Nephron (organoid): ENCODE measurements at regions not wholly inside any gene's neighbourhood (a gene's known extent, or its start where the extent isn't known, plus 50 kb on each side); places are given as distances from the start of the nearest gene placed in this dataset.

Source experiments
- H3K27ac Mint-ChIP-seq, 3 experiments: 2 replicates each; pipeline ENCODE4 v1.8.0; 2020; ENCODE audit warnings: mixed read lengths in 3 of 3, mild to moderate bottlenecking in 2 of 3, moderate library complexity in 1 of 3
- H3K27me3 Mint-ChIP-seq: 2 replicates; pipeline ENCODE4 v1.8.0; 2021; ENCODE audit warnings: low read depth, mild to moderate bottlenecking, moderate library complexity, mixed read lengths
- H3K36me3 Mint-ChIP-seq: 2 replicates; pipeline ENCODE4 v1.8.0; 2020; ENCODE audit warnings: low read depth, mixed read lengths
- H3K4me1 Mint-ChIP-seq: 2 replicates; pipeline ENCODE4 v1.8.0; 2020; ENCODE audit warnings: mixed read lengths
- H3K4me3 Mint-ChIP-seq, 3 experiments: 2 replicates each; pipeline ENCODE4 v1.8.0; 2020; ENCODE audit warnings: mild to moderate bottlenecking in 3 of 3, mixed read lengths in 3 of 3, moderate library complexity in 2 of 3
- H3K9me3 Mint-ChIP-seq: 2 replicates; pipeline ENCODE4 v1.8.0; 2020; ENCODE audit warnings: mixed read lengths
- TF ChIP-seq, protein P1 (sequence below), 3 experiments: fragments of 200-600 bp; sonication (generic); IDR thresholded peaks; one replicate each; pipeline ENCODE4 v1.5.0; 2021; ENCODE audit warnings: antibody characterized with exemption in 3 of 3; ENCODE audit not compliant: unreplicated experiment in 3 of 3

DNA sequence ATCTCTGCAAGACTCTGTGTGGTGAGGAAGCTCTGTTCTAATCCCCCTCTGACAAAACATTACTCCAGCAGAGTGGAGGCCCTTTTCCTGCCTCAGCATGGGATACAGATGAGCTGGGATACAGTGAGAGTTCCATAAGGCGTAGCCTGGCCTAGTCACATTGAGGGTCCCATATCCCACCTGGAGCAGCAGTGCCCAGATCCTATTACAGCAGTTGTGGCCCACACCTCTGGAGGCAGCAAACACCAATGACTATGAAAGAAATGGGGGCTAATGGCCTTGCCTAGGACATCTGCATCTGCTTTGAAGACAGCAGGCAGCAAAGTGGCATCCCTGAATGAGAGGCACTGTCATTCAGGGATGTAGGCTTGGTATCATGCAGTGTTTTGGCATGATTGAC is 534.5 kb downstream of the TDRD15 start:
- Mint-ChIP-seq H3K4me3 (no peak overlapping the region), H3K9me3 (no peaks in the 10 kb centered on the region), H3K36me3 (no peaks in the 10 kb centered on the region), H3K27ac (no peak overlapping the region), H3K27me3 (no peaks in the 10 kb centered on the region), H3K4me1 (peaks cover 17% of the 10 kb centered on the region)
- TF ChIP-seq, protein P1, sequence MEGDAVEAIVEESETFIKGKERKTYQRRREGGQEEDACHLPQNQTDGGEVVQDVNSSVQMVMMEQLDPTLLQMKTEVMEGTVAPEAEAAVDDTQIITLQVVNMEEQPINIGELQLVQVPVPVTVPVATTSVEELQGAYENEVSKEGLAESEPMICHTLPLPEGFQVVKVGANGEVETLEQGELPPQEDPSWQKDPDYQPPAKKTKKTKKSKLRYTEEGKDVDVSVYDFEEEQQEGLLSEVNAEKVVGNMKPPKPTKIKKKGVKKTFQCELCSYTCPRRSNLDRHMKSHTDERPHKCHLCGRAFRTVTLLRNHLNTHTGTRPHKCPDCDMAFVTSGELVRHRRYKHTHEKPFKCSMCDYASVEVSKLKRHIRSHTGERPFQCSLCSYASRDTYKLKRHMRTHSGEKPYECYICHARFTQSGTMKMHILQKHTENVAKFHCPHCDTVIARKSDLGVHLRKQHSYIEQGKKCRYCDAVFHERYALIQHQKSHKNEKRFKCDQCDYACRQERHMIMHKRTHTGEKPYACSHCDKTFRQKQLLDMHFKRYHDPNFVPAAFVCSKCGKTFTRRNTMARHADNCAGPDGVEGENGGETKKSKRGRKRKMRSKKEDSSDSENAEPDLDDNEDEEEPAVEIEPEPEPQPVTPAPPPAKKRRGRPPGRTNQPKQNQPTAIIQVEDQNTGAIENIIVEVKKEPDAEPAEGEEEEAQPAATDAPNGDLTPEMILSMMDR (IDR thresholded peaks at IDR 0.05; ENCODE audit: unreplicated experiment in 3 of 3), result no peak

DNA sequence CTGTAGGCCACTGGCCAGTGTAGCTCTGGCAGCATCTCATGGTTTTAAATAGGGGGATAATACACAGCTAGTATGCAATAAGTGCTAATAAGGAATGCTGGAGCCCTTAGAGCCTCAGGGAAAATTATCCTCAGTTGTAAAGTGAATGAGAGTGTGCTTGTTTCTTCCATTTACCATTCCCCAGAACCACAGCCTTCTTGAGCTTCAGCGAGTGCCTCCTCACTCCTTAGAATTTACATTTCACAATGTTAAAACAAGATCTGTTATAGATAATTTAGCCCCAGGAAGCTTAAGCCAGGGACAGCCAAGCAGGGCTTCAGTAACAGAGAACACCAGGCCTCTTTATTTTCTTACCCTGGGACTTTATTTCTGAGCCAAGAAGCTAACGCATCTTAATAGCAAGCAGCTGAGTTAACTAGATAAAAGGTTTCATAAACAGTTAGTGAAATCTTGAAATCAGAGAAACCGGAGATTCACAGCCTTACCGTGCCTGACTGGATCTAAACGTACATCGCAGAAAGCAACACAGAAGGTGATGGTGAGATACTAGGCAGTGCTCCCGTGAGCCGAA is 535.2 kb downstream of the TDRD15 start:
- H3K4me1 Mint-ChIP-seq, result peaks cover 16% of the 10 kb centered on the region
- no peaks in the 10 kb centered on the region for H3K36me3 Mint-ChIP-seq
- TF ChIP-seq, protein P1 (IDR thresholded peaks at IDR 0.05; ENCODE audit: unreplicated experiment in 3 of 3), result no peak
- no peaks in the 10 kb centered on the region for H3K27me3 Mint-ChIP-seq
- H3K27ac Mint-ChIP-seq, result peak overlapping the region in 2 of 3 experiments; percentile 40 to 57
- H3K9me3 Mint-ChIP-seq, result no peaks in the 10 kb centered on the region
- H3K4me3 Mint-ChIP-seq, result no peak overlapping the region

DNA sequence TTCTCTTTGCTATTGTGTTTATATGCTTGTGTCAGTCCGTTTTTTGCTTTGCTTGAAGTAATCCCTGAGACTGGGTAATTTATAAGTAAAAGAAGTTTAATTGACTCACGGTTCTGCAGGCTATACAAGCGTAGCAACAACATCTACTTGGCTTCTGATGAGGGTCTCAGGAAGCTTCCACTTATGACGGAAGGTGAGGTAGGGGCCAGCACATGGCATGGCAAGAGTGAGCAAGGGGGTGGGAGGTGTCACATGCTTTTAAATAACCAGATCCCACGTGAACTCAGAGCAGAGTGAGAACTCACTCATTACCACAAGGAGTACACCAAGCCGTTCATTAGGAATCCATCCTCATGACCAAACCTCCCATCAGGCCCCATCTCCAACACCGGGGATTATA is 540.3 kb downstream of the TDRD15 start:
- TF ChIP-seq, protein P1 (IDR thresholded peaks at IDR 0.05; ENCODE audit: unreplicated experiment in 3 of 3), result no peak
- H3K27ac Mint-ChIP-seq, result no peak overlapping the region
- no peaks in the 10 kb centered on the region for H3K36me3 Mint-ChIP-seq
- H3K27me3 Mint-ChIP-seq, result no peaks in the 10 kb centered on the region
- H3K4me3 Mint-ChIP-seq, result no peak overlapping the region
- H3K4me1 Mint-ChIP-seq, result peaks cover 6% of the 10 kb centered on the region
- no peaks in the 10 kb centered on the region for H3K9me3 Mint-ChIP-seq

DNA sequence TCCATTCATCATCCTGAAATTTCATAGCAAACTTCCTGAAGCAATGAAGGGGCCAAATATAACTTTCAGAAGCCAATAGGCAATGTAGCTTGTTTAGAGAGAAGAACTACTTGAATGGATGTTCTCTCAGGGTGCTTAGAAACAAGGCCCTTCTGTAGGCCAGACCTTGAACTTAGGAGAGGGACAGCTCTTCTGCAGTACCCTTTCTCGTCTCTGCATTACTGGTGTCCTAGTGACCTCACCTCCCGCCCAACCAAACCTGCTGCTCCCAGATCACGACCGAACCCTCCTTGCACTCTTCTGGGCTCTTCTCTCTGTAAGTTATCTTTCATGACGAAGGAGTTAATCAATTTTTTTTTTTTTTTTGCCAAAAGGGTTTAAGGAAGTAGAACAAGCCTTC is 543.9 kb downstream of the TDRD15 start:
- Mint-ChIP-seq H3K27me3 (no peaks in the 10 kb centered on the region), H3K36me3 (no peaks in the 10 kb centered on the region), H3K4me3 (no peak overlapping the region), H3K9me3 (no peaks in the 10 kb centered on the region), H3K27ac (no peak overlapping the region), H3K4me1 (peaks cover 7% of the 10 kb centered on the region)
- TF ChIP-seq, protein P1 (IDR thresholded peaks at IDR 0.05; ENCODE audit: unreplicated experiment in 3 of 3), result no peak

DNA sequence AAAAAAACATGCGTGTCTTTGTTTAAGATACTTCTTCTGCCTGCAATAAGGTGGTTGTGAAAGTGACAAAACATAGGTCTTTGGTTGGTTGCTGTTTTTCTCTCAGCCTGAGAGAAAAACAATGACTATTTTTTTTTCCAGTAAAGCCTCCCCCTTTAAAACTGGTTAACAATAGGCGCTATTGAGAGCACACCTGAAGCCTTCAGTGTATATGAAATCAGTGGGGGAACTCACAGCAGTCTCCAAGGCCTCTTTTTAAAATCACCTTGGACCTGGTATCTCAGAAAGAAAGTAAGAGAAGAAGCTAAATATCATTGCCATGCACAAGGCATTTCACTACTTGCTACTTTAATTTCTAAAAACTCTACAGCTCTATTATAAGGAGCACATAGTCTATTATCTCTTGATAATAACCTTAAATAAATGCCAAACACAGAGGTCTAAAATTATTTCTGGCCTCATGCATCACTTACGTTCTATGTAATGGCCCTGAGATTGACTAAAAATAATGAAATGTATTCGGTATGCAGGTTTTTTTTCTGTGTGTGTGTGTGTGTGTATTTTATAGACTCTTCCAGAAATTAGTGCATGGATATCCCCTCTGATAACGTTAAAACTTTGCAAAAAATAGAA is 544.4 kb downstream of the TDRD15 start:
- H3K36me3 Mint-ChIP-seq, result no peaks in the 10 kb centered on the region
- H3K27ac Mint-ChIP-seq, result no peak overlapping the region
- no peaks in the 10 kb centered on the region for H3K9me3 Mint-ChIP-seq
- H3K4me1 Mint-ChIP-seq, result peaks cover 7% of the 10 kb centered on the region
- no peak overlapping the region for H3K4me3 Mint-ChIP-seq
- TF ChIP-seq, protein P1 (IDR thresholded peaks at IDR 0.05; ENCODE audit: unreplicated experiment in 3 of 3), result no peak
- H3K27me3 Mint-ChIP-seq, result no peaks in the 10 kb centered on the region

DNA sequence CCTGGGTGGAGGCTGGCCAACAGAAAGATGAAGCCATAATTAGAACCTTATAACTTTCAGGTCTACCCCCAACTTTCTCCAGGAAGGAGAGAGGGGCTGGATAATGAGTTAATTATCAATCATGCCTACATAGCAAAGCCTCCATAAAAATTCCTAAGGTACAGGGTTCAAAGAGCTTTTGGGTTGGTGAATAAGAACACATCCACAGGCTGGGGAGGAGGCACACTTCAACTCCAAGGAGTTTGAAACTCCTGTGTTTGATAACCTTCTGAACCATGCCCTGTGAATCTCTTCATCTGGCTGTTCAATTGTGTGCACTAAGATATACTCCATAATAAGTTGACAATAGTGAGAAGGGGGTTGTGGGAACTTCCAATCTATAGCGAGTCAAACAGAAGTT is 552.3 kb downstream of the TDRD15 start:
- peaks cover 3% of the 10 kb centered on the region for H3K27me3 Mint-ChIP-seq
- H3K4me1 Mint-ChIP-seq, result no peaks in the 10 kb centered on the region
- H3K4me3 Mint-ChIP-seq, result no peak overlapping the region
- H3K36me3 Mint-ChIP-seq, result no peaks in the 10 kb centered on the region
- H3K27ac Mint-ChIP-seq, result no peak overlapping the region
- peaks cover 23% of the 10 kb centered on the region for H3K9me3 Mint-ChIP-seq
- TF ChIP-seq, protein P1 (IDR thresholded peaks at IDR 0.05; ENCODE audit: unreplicated experiment in 3 of 3), result no peak
